Renal cortex interstitium (tissue), 11 donors: ENCODE measurements at regions not wholly inside any gene's neighbourhood (a gene's known extent, or its start where the extent isn't known, plus 50 kb on each side); places are given as distances from the start of the nearest gene placed in this dataset.
"Not testable (repeated sequence)": the region's sequence is repeated elsewhere in the genome, so short reads cannot be mapped to it uniquely, and the experiment has no call there.

Experiments
- DNase-seq, 11 donors: peaks; one replicate each; pipeline ENCODE4 v3.0.0-alpha.2; 2013; ENCODE audit warnings: low read depth in 9 of 11, low spot score in 4 of 11; ENCODE audit errors: extremely low read depth in 1 of 11

DNA sequence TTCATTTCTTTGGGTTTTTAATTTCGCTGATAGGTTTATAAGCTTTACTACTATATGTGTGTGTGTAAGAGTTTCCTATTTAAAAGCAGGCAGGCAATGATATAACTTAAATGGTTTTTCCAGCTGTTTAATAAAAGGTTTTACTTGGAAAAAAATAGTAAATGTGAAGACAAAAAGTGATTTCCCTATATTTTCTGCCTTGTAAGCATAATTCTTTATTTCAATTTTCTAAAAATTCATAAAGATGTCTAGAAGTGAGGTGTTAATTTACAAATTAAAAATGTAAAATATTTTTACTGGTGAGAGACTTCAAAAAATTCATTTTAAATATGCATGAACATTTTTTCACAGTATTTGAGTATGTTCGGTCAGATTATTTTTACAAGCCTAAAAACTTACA is 161.8 kb downstream of the SEPTIN7 start:
- not testable (repeated sequence) for DNase-seq

DNA sequence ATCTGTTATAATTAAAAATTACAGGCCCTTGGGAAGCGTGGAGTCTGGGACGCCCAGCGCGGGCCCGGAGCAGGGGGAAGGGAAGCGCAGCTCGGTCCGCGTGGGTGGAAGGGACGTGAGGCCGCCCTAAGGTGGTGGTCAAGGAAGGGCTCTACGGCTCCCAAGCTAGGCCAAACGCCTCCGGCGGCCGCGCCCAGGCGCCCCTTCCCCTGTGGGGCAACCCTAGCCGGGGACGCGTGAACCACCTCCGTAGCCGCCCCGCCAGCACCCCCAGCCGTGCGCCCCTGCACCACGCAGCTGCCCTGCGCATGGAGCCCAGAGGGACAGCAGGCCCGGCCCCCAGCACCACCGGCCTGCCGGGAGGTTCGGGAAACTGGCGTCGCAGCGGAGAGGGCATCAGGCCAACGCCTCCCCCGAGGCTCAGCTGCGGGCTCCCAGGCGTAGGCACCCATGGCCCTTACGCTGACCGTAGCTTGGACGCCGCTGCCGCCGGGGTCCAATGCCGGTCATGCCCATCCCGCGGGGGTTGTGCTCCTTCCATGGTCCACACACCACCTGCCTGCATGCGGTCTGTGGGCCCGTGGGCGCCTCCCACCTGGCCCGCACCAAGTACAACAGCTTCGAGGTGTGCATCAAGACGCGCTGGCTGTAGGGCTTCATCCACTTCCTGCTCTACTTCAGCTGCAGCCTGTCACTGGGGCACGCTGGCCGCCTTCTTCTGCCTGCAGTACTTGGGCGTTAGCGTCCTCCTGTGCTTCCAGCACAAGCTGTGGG is 166.7 kb downstream of the SEPTIN7 start:
- no peak for DNase-seq

DNA sequence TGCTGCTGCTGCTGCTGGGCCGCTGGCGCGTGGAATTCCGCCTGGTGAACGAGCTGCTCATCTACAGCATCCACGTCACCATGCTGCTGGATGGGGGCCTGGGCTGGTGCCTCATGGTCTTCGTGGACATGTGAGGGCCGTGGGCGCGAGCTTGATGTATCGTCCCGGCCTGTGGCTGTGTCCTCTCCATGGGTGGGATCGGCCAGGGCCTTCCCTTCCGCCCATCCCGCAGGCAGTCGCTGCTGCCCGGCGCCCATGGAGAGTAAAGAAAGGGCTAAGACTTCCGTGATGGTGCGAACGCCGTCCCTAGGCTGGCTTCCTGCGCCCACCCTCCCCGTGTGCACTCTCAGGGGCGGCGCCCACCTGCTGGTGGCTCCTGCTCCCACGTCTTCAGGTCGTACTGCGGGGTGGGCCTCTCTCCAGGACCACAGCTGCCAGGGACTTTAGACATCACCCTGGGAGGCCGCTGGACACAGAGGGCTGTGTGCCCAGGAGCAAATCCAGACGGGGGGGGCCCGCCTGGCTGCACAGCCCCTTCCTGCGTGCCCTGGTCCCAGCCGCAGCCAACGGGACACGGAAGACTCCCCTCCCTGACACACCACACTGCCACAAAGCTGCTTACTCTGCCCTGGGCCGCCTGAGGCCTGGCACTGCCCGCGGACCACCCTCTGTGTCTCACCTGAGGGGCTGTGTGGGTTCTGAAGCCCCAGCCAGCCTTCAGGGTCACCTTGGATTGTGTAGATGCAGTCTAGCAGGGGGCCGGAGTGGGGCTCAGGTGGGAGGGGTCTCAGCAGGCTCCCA is 167.5 kb downstream of the SEPTIN7 start:
- no peak for DNase-seq

DNA sequence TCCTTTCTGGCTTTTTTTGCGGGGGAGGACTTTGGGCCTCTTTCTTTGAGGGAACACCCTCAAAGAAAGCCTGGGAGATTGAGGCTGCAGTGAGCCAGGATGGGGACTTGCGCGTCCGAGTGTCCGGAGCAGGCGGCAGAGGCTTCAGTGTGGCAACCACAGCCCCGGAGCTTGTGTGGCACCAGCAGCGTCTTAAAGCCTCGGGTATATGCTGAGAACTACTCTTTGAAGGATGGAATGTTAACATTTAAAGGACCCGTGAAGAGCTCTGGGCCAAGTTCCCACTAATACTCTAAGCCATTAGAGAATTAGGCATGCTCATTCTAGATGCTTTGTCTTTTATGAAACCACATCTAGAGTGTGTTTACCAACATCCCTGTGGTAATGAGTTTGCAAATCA is 168.2 kb downstream of the SEPTIN7 start:
- DNase-seq, result no peak

DNA sequence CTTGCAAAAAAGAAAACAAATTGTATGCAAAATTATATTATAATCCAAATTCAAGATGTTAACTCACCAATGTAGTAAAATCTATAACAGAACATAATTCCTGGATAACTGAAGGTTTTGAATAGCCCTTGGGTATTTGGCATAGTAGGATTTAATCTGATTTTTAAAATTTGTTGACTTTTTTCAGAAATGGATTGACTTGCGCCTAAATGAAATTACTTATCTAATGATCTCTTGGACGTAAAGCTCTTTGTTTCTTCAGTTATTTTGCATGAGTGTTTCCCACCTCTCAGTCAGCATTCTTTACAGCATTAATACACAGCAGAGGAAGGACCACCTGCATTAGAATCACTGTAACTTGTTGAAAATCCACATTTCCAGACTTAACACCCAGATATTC is 169.6 kb downstream of the SEPTIN7 start:
- no peak for DNase-seq

DNA sequence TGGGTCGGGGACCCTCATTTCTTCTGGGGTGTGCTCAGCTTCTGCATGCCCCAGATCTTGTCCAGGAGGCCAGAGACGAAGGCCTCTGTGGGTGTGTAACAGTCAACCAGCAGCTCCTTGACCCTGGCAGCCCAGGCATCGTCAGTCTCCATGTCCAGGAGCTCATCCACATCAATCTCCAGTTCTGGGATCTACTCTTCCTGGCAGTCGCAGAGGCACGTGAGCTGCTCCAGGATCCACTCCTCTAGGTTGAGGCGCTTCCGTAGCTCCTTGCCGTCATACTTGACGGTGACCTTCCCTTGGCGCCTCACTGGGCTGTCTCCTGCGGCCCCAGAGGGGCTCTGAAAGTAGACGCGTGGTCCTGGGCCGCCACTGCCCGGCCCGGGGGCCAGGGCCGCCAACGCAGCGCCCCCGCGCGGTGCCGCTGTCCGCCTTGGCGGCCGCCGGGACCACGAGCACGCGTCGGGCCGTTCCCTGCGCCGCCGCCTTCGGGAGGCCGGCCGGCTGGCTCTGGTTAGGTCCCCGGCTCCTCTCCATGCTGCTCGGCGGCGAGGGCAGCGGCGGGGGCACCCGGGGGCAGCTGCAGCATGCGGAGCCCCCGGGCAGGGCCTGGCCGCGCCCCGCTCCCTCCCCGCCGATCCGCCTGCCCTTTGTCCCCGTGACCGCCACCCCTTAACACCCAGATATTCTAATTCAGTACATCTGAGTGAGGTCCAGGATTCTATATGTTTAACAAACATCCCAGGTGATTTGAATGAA is 170.5 kb downstream of the SEPTIN7 start:
- no peak for DNase-seq

DNA sequence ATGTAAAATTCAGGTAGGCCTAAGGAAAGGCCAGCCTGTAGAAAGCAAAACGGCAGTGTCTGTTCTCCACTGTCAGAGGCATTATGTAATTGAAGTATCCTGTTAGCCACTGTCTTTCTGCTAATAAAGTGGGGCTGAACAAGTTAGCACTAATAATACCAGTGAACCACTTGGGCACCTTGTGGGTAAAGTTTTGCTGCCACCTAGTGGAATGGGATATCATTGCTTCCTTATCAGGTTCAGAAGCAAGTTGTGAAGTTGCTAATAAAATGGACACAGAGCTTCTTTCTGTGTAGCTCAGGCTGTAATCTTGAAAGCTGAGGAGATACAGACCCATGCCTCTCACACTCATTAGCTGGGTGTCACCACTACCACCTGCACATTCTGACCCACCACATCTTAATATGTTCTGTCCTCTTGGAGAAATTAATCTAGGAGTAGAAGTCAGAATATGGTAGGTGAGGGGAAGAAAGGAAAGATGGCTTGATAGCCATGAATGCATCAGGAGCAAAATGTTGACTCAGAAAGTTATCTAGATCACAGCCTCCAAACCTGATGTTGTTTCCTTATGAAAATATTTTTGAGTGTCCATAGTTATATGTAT is 175.1 kb downstream of the SEPTIN7 start:
- peak; percentile 38 to 77 (median 68) for DNase-seq

DNA sequence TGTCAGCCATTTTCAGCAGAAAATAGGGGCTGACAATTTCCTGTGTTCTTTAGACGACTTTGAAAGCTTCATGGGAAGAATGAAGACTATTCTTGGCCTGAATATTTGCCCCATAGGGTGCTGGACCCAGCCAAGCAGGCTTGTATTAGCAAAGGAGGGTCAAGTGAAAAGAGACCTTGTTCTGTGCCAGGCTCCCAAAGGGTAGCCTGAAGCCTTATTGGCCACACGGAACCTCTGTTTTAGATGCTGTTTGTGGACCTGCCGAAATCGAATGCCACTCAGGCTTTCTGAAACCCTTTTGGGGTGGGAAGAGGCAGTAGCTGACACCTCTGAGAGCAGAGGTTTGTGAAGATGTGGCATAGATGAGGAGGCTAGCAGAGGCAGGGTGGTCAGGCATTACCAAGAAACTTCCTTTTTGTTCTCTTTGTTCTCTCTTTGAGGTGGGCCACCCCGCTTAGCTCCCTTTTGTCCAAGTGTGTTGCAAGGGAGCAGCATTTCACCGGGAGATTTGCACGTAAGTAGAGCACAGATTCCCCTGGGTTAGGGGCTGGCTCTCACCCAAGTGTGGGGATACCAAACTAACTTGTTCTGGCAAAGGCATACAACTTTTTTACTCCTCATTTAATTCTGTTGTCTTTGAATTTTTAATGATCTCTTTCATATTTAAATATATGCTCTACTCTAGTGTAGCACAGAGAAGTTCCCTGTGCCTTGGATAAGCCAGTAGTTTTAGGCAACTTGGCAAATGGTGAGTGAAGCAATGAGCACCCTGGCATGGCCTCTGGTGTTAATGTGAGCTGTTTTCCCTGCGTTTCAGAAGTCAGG is 174.0 kb upstream of the EEPD1 start:
- DNase-seq, result not testable (repeated sequence)

DNA sequence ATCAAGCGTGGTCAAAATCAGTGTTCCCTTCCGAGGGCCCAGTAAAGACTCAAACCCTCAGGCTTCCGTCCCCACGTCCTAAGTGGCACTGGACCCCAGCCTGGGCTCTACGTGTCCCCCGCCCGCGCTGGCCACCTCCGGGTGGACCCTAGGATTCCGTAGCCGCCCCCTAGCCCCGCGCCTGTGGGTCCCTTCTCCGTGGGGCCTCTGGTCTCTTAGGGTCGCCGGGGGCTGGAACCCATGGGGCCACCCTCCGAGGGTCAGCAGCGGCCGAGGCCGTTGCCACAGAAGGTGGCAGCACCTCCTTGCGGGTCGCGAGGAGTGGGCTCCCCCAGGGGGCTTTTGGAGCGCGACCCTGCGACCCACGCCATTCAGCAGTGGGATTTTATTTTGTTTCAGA is 170.5 kb upstream of the EEPD1 start:
- no peak for DNase-seq

DNA sequence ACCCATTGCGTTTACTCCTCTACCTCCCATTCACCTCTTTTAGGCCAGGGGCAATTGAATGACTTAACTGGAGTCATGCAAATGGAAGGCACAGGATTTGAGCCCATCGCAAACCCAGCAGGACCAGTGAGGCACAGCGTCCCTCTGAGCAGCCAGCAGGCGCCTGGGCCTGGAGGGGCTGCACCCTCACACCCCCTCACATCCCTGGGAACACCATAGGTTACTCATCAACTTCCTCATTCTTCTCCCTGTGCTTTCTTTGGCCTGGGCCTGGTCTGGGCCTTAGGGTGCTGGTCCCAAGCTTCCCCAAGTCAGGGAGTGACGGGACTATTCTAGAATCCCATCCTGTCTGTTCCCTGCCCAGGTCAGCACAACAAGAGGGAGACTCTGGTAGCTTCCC is 169.4 kb upstream of the EEPD1 start:
- no peak for DNase-seq

DNA sequence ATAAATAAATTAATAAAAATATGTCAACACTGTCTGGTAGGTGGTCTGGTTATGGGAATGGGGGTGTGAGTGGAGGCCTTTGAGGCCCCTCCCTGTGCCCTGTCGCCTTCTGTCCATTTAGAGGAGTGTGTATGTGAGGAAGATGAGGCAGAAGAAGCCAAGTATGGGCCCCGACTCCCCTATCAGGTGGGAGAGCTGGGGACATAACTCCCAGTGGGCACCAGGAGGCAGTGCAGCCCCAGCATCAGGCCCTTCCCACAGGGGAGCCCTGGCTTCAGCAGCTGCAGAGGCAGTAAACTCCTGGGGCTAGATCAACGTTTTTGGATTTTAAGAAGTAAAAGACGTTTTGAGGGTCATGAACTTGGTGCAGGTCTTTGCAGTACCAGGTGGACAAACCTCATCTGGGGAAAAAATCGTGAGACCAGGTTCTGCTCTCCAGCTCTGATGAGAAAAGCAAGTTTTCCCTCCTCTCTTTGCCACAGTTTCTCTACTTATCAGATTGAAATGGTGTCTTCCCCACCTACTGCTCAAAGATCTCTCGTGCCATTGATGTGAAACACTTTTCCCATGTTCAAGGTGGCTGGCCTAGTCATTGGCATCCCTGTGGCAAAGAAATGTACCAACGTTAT is 167.8 kb upstream of the EEPD1 start:
- DNase-seq, result peak in 9 of 11 donors; percentile 20 to 65 (median 59)

DNA sequence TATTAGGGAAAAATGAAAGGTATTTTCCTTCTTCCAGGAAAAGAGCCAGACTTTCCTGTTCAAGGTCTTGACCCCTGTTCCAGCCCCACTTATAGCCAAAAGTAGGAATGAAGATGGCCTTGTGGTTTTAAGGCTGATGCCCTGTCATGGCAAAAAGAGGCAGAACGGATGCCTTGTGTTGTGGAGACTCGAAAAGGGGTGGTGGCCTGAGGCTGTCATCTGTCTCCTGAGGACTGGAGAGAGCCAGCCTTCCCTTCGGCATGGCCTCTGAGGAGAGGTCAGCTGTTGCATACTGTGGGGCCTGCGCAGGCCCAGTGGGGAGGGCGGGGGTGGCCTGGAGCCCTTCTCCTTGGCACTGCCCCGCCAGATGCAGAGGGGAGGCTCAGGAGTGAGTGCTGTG is 166.0 kb upstream of the EEPD1 start:
- no peak for DNase-seq

DNA sequence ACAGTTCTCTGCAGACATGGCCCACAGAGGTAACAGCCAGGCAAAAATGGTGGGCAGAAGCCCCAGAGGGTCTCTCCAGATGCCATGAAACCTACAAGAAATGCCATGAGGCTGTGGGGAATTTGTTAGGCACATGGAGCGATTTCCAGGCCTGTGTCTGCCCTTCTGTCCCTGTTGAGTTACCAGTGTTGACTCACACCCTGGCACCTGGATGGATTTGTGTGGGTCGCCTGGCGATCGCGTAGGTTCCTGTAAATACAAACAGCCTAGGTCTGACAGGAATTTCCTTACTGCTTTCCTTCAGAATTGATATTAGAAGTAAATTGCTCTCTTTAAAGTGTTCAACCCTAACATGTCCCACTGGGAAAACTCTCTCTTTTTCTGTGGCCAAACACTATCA is 164.9 kb upstream of the EEPD1 start:
- DNase-seq, result no peak

DNA sequence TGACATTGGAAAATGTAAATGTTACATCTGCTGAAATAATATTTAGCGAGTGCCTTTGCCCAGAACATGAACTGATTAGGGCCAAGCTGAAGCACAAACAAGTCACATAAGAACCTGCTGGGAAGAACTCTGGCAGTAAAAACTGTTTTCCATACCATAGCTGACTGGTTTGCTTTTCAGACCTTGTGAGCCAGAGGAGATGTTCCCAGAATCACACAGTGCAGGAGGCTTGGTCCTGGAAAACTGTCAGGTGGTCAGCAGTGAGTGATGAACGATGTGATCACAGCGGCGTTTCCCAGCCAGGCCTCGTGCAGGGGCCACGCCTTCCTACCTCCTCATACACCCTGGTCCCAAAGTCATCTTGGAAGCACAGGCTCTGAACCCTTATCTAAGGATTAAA is 164.2 kb upstream of the EEPD1 start:
- no peak for DNase-seq

DNA sequence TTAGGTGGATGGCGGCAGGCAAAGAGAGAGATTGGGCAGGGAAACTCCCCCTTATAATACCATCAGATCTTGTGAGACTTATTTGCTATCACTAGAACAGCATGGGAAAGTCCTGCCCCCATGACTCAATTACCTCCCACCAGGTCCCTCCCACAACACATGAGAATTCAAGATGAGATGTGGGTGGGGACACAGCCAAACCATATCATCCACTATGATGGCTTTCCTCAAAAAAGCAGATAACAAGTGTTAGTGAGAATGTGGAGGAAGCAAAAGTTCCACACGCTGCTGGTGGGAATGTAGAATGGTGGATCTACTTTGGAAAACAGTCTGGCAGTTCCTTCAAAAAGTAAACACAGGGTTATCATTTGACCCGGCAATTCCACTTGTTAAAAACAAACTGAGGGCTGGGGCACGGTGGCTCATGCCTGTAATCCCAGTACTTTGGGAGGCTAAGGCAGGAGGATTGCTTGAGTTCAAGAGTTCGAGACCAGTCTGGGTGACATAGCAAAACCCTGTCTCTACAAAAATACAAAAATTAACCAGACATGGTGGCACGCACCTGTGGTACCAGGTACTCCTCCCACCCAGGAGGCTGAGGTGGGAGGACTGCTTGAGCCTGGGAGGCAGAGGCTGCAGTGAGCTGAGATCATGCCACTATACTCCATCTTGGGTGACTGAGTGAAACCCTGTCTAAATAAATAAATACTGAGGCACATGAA is 161.4 kb upstream of the EEPD1 start:
- no peak for DNase-seq

DNA sequence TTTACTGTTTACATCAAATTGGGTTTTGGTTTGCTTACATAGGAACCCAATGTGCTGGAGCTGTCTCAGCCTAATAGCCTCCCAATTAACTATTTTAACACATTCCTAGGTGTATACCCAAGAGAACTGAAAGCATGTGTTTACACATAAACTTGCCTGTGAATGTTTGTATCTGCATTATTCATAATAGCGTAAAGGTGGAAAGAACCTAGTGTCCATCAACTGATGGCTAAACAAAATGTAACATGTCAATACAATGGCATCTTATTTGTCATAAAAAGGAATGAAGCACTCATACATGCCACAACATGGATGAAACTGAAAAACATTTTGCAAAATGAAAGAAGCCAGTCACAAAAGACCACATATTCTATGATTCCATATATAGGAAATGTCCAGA is 160.6 kb upstream of the EEPD1 start:
- no peak for DNase-seq

DNA sequence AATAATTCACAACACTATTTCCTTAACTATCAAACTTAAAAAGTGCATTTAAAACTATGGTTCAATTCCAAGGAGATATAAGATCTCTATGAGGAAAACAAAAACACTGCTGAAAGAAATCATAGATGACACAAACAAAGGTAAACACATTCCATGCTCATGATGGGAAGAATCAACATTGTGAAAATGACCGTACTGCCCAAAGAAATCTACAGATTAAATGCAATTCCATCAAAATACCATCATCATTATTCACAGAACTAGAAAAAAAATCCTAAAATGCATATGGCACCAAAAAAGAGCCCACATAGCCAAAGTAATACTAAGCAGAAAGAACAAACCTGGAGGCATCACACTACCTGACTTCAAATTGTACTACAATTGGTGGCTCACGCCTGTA is 159.9 kb upstream of the EEPD1 start:
- no peak for DNase-seq
